ENCODE measurements at regions not wholly inside any gene's neighbourhood (a gene's known extent, or its start where the extent isn't known, plus 50 kb on each side); places are given as distances from the start of the nearest gene placed in this dataset.

DNA sequence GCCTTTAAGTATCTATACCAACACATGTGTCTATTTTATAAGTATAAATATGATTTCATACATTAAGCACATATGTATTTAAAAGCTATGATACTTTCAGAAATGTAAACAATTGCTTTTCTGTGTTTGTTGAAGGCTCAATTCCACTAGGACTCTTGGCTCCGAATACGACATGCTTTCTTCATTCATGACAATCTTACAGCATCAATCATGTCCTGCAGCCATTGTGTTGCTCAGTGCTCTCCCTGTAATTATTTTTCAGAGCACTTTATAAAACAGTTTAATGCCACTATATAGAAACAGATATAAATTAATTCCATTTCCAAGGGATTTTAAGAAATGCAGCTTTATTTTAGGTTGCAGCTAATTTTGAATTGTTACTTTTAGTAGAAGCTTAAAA lies 167.3 kb downstream of the TAF11L14 start:
- Histone ChIP-seq H2AFZ (ENCODE audit: control insufficient read depth, low read length) (no peak overlapping the region), H3K4me3 (ENCODE audit: control insufficient read depth in 2 of 3, extremely low read depth in 1 of 3, insufficient read depth in 2 of 3, low read depth in 1 of 3, low read length in 3 of 3) (no peak overlapping the region), H3K79me2 (ENCODE audit: control insufficient read depth, insufficient read depth, low read length) (no peaks in the 10 kb centered on the region), H3K27ac (ENCODE audit: control insufficient read depth, insufficient read depth, low read length) (no peak overlapping the region), H3K9me1 (ENCODE audit: control insufficient read depth, extremely low read depth, insufficient read depth, low read length) (no peaks in the 10 kb centered on the region), H3K4me1 (ENCODE audit: control insufficient read depth, extremely low read depth, insufficient read depth, low read length) (peaks cover 25% of the 10 kb centered on the region), H4K20me1 (ENCODE audit: control insufficient read depth, extremely low read depth, insufficient read depth, low read length) (no peaks in the 10 kb centered on the region), H3K9ac (ENCODE audit: control insufficient read depth, extremely low read depth, insufficient read depth, low read length) (no peak overlapping the region), H3K27me3 (ENCODE audit: control insufficient read depth, extremely low read depth, insufficient read depth, low read length) (no peaks in the 10 kb centered on the region), H3K4me2 (ENCODE audit: control insufficient read depth, extremely low read depth, insufficient read depth, low read depth, low read length) (no peak overlapping the region), H3K36me3 (ENCODE audit: control insufficient read depth in 2 of 2, extremely low read depth in 1 of 2, insufficient read depth in 2 of 2, low read length in 2 of 2) (no peaks in the 10 kb centered on the region), H3K9me3 (ENCODE audit: control insufficient read depth, low read depth, low read length) (no peaks in the 10 kb centered on the region)
- no peak for DNase-seq (ENCODE audit: low read depth, low spot score)
- dilution Hi-C loops (cut with MboI; ENCODE audit: extremely low pct_ligation_motif_present, low sequenced_read_pairs) = no loop called here
- no peak for FAIRE-seq
- TF ChIP-seq CTCF (optimal IDR thresholded peaks at IDR 0.05 in 1 of 3, IDR thresholded peaks at IDR 0.05 in 1 of 3, conservative IDR thresholded peaks at IDR 0.05 in 1 of 3; ENCODE audit: extremely low read depth in 1 of 3, insufficient read depth in 2 of 3, low read length in 3 of 3) (no peak), EZH2 (IDR thresholded peaks at IDR 0.05; ENCODE audit: low read length) (no peak)

DNA sequence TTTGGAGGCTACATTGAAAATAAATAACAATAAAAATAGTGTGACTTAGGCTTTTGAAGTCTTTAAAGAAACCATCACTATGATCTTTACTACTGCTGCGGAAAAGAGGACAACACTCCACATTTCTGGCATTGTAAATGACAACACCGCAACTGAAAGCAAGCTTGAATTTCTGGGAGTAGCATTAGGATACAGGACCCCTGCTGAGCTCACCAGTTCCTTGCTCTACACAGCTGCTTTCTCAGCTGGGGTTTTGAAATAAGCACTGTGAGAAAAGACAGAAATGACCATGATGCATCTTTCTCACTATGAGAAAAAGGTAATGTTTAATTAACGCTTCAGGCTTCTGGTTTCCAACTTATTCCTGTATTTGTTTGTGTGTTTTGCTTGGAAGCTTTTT lies 168.0 kb downstream of the TAF11L14 start:
- Histone ChIP-seq H2AFZ (ENCODE audit: control insufficient read depth, low read length) (no peak overlapping the region), H3K79me2 (ENCODE audit: control insufficient read depth, insufficient read depth, low read length) (no peaks in the 10 kb centered on the region), H3K9ac (ENCODE audit: control insufficient read depth, extremely low read depth, insufficient read depth, low read length) (no peak overlapping the region), H3K4me3 (ENCODE audit: control insufficient read depth in 2 of 3, extremely low read depth in 1 of 3, insufficient read depth in 2 of 3, low read depth in 1 of 3, low read length in 3 of 3) (no peak overlapping the region), H3K9me1 (ENCODE audit: control insufficient read depth, extremely low read depth, insufficient read depth, low read length) (no peaks in the 10 kb centered on the region), H3K9me3 (ENCODE audit: control insufficient read depth, low read depth, low read length) (no peaks in the 10 kb centered on the region), H3K27ac (ENCODE audit: control insufficient read depth, insufficient read depth, low read length) (no peak overlapping the region), H3K4me2 (ENCODE audit: control insufficient read depth, extremely low read depth, insufficient read depth, low read depth, low read length) (no peak overlapping the region), H3K36me3 (ENCODE audit: control insufficient read depth in 2 of 2, extremely low read depth in 1 of 2, insufficient read depth in 2 of 2, low read length in 2 of 2) (no peaks in the 10 kb centered on the region), H3K27me3 (ENCODE audit: control insufficient read depth, extremely low read depth, insufficient read depth, low read length) (no peaks in the 10 kb centered on the region), H3K4me1 (ENCODE audit: control insufficient read depth, extremely low read depth, insufficient read depth, low read length) (peaks cover 19% of the 10 kb centered on the region), H4K20me1 (ENCODE audit: control insufficient read depth, extremely low read depth, insufficient read depth, low read length) (no peaks in the 10 kb centered on the region)
- DNase-seq (ENCODE audit: low read depth, low spot score) = no peak
- no peak for TF ChIP-seq CTCF (optimal IDR thresholded peaks at IDR 0.05 in 1 of 3, IDR thresholded peaks at IDR 0.05 in 1 of 3, conservative IDR thresholded peaks at IDR 0.05 in 1 of 3; ENCODE audit: extremely low read depth in 1 of 3, insufficient read depth in 2 of 3, low read length in 3 of 3)
- TF ChIP-seq EZH2 (IDR thresholded peaks at IDR 0.05; ENCODE audit: low read length) = no peak
- dilution Hi-C loops (cut with MboI; ENCODE audit: extremely low pct_ligation_motif_present, low sequenced_read_pairs) = no loop called here
- no peak for FAIRE-seq
